Transverse colon (tissue), 4 donors: ENCODE measurements at regions not wholly inside any gene's neighbourhood (a gene's known extent, or its start where the extent isn't known, plus 50 kb on each side); places are given as distances from the start of the nearest gene placed in this dataset.

Experiments used
- DNase-seq: peaks from one replicate; pipeline ENCODE4 v3.0.0-alpha.2; 2019
- H3K27ac ChIP-seq, 4 donors: fragments of 200-600 bp; sonication (generic); 2 replicates each; pipeline ENCODE4 v1.5.1; 2016 to 2018; ENCODE audit warnings: inconsistent platforms in 4 of 4
- H3K27me3 ChIP-seq: fragments of 200-600 bp; sonication (generic); 2 replicates; pipeline ENCODE4 v1.5.1; 2017; ENCODE audit warnings: inconsistent platforms
- H3K36me3 ChIP-seq, 4 donors: fragments of 200-600 bp; sonication (generic); 2 replicates each; pipeline ENCODE4 v1.5.1; 2017 to 2019; ENCODE audit warnings: inconsistent platforms in 4 of 4
- H3K4me1 ChIP-seq, 4 donors: fragments of 200-600 bp; sonication (generic); 2 replicates each; pipeline ENCODE4 v1.5.1; 2017 to 2020; ENCODE audit warnings: inconsistent platforms in 4 of 4
- H3K4me3 ChIP-seq, 4 donors: fragments of 200-600 bp; sonication (generic); 1 replicate in 1 of 4; 2 replicates in 3 of 4; pipeline versions ENCODE4 v1.5.1 to v1.6.1; 2017 to 2019; ENCODE audit warnings: inconsistent platforms in 4 of 4
- H3K9me3 ChIP-seq, 2 donors: fragments of 200-600 bp; sonication (generic); 2 replicates each; pipeline ENCODE4 v1.5.1; 2017 to 2019; ENCODE audit warnings: inconsistent platforms in 2 of 2
- EP300 ChIP-seq: sonication (generic); formaldehyde crosslinking; IDR thresholded peaks from one replicate; pipeline ENCODE4 v1.6.1; 2017; ENCODE audit warnings: antibody characterized with exemption, low read depth
- POLR2A ChIP-seq: fragments of 450-650 bp; IDR thresholded peaks from one replicate; pipeline ENCODE4 v1.6.1; 2016; ENCODE audit warnings: antibody characterized with exemption, mild to moderate bottlenecking, moderate library complexity
- POLR2AphosphoS5 ChIP-seq, 3 donors: sonication (generic); formaldehyde crosslinking; IDR thresholded peaks; one replicate each; pipeline ENCODE4 v1.6.1; 2016; ENCODE audit warnings: antibody characterized with exemption in 3 of 3
- WGBS, 2 donors: methylation state at CpG; one replicate each; pipeline ENCODE4 v1.1.5; 2018; ENCODE audit warnings: low coverage in 1 of 2; 5-methylcytosine and 5-hydroxymethylcytosine counted together
- in situ Hi-C, 4 donors: fragments of 200-750 bp; cut with MboI; loops; one replicate each; pipeline versions ENCODE4 v1.15.0 to v1.15.1; 2017; ENCODE audit warnings: low sequenced_read_pairs in 3 of 4, low pct_ligation_motif_present in 1 of 4, low pct_unique_long_range_greater_than_20kb in 1 of 4
- intact Hi-C: fragments of 100-400 bp; cut with DNase I; formaldehyde crosslinking; loops from one replicate; pipeline ENCODE4 v1.15.1; 2023; ENCODE audit warnings: low total_unique reads
- TF ChIP-seq, protein P1 (sequence below), 5 experiments: fragments of 200-600 bp in 3 of 5; fragments of 450-650 bp in 2 of 5; sonication (generic) in 3 of 5; IDR thresholded peaks; 1 replicate in 2 of 5; 2 replicates in 3 of 5; pipeline ENCODE4 v1.5.1; 2016 to 2017; ENCODE audit warnings: antibody characterized with exemption in 5 of 5, inconsistent platforms in 3 of 5, mild to moderate bottlenecking in 2 of 5, moderate library complexity in 1 of 5

DNA sequence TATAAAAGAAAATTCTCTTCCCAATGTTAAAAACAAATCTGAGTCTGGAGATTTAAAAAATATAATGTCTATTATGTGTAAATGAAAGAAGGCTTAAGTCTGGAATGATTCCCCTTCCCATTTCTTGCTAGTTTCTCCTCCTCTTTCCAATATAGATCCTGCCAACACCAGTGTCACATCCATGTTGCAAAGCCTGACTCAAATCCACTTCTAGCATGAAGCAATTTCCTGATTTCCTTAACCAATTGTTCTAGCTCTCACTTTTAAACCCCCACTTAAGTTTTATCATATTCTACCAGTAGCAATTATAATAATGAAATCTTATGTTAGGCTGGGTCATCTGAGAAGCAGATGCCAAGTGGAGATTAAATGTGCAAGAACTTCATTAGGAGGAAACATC is 100.1 kb upstream of the SEC61G start:
- TF ChIP-seq EP300 (no peak), POLR2A (no peak), POLR2AphosphoS5 (IDR thresholded peaks at IDR 0.05) (no peak)
- TF ChIP-seq, protein P1, sequence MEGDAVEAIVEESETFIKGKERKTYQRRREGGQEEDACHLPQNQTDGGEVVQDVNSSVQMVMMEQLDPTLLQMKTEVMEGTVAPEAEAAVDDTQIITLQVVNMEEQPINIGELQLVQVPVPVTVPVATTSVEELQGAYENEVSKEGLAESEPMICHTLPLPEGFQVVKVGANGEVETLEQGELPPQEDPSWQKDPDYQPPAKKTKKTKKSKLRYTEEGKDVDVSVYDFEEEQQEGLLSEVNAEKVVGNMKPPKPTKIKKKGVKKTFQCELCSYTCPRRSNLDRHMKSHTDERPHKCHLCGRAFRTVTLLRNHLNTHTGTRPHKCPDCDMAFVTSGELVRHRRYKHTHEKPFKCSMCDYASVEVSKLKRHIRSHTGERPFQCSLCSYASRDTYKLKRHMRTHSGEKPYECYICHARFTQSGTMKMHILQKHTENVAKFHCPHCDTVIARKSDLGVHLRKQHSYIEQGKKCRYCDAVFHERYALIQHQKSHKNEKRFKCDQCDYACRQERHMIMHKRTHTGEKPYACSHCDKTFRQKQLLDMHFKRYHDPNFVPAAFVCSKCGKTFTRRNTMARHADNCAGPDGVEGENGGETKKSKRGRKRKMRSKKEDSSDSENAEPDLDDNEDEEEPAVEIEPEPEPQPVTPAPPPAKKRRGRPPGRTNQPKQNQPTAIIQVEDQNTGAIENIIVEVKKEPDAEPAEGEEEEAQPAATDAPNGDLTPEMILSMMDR (IDR thresholded peaks at IDR 0.05) = no peak
- Histone ChIP-seq H3K9me3 (no peaks in the 10 kb centered on the region), H3K27me3 (no peaks in the 10 kb centered on the region), H3K36me3 (no peaks in the 10 kb centered on the region), H3K4me1 (no peaks in the 10 kb centered on the region), H3K4me3 (no peak overlapping the region), H3K27ac (no peak overlapping the region)
- intact Hi-C loops = no loop called here
- no peak for DNase-seq
- in situ Hi-C loops = no loop called here

DNA sequence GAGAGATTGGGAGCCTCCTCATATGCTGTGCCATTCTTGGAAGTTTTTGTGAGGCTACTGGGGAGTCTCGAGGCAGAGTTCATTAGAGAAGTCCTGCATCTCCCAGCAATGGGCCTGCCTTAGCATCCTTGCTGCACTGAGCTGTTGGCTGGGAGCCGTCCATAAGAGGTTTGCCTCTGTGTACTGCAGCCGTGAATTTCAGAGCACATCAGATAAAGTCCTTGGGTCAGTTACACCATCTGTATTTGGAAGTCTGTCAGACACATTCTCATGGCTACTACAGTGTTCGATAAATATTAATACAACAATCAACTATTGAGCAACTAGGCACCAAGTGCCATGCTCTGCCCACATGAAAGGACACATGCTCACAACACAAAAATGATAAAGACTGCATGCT is 100.5 kb upstream of the SEC61G start:
- no peaks in the 10 kb centered on the region for H3K36me3 ChIP-seq
- H3K4me3 ChIP-seq = no peak overlapping the region
- H3K27ac ChIP-seq = no peak overlapping the region
- H3K27me3 ChIP-seq = no peaks in the 10 kb centered on the region
- intact Hi-C loops = no loop called here
- no peak for DNase-seq
- in situ Hi-C loops = no loop called here
- WGBS, 2 donors = 80 to 87% methylated on average over 1 to 4 of the region's 4 CpGs
- no peaks in the 10 kb centered on the region for H3K9me3 ChIP-seq
- no peaks in the 10 kb centered on the region for H3K4me1 ChIP-seq
- no peak for TF ChIP-seq POLR2A
- TF ChIP-seq POLR2AphosphoS5 (IDR thresholded peaks at IDR 0.05) = no peak
- TF ChIP-seq, protein P1 (IDR thresholded peaks at IDR 0.05) = no peak
- TF ChIP-seq EP300 = no peak

DNA sequence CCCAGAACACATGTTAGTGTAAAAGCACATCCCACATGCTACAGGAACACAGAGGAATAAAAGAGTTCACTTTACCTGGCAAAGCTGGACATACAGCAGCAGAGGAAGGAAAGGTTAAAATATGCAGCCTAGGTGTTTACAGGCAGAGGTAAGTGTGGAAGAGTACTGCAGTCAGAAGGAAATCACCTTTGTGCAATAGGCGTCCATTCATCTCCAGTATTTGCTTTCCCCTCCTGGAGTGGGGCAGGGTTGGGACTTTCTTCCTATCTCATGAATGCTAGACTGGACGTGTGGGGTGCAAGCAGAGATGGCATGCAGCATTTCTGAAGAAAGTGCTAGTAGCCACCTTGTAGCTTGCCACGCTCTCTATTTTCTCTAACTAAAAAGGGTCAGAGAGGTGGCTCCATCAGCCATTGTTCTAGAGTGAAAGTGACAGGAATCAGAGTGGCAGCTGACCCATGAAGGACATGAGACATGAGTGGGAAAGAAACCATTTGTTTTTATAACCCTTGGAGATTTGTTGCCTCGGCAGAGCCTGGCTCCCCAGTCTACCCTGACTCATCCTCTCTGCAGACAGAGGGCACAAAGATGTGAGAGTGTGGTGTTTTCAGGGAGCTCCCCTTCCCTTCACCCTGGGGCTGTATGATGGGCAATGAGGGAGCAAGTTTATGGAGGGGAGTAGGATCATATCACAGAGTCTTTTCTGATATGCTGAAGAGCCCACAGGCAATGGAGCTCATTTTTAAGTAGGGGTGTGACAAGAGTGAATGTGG is 101.2 kb upstream of the SEC61G start:
- H3K27ac ChIP-seq = no peak overlapping the region
- in situ Hi-C loops (no loop called here), intact Hi-C loops (no loop called here)
- H3K9me3 ChIP-seq = no peaks in the 10 kb centered on the region
- DNase-seq = no peak
- no peaks in the 10 kb centered on the region for H3K27me3 ChIP-seq
- no peaks in the 10 kb centered on the region for H3K4me1 ChIP-seq
- H3K36me3 ChIP-seq = no peaks in the 10 kb centered on the region
- H3K4me3 ChIP-seq = no peak overlapping the region
- 78 to 80% methylated on average over 1 to 4 of the region's 4 CpGs for WGBS, 2 donors
- TF ChIP-seq POLR2AphosphoS5 (IDR thresholded peaks at IDR 0.05) (no peak), POLR2A (no peak), EP300 (no peak)
- TF ChIP-seq, protein P1 (IDR thresholded peaks at IDR 0.05) = no peak

DNA sequence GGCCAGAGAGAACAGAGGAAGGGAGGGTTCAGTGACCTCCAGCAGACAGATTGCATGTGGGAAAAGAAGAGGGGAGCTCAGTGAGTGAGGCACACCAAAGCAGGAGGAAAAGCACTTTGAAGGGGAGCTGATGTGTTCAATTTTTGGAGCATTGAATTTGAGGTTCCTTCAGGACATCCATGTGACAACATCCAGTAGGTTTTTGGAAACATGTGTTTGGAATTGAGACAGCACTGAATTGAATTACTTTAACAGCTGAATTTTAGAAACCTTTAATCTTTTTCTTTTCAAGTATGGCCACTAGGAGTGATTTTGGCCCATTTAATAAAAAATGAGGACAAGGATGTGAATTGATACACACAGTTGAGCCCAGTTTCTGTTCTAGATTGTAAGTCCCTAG is 101.8 kb upstream of the SEC61G start:
- Histone ChIP-seq H3K27ac (no peak overlapping the region), H3K4me1 (no peaks in the 10 kb centered on the region), H3K36me3 (no peaks in the 10 kb centered on the region), H3K4me3 (no peak overlapping the region), H3K27me3 (no peaks in the 10 kb centered on the region), H3K9me3 (no peaks in the 10 kb centered on the region)
- DNase-seq = no peak
- in situ Hi-C loops (no loop called here), intact Hi-C loops (no loop called here)
- TF ChIP-seq EP300 = no peak
- TF ChIP-seq, protein P1 (IDR thresholded peaks at IDR 0.05) = no peak
- no peak for TF ChIP-seq POLR2A
- no peak for TF ChIP-seq POLR2AphosphoS5 (IDR thresholded peaks at IDR 0.05)
